ENCODE measurements at regions not wholly inside any gene's neighbourhood (a gene's known extent, or its start where the extent isn't known, plus 50 kb on each side); places are given as distances from the start of the nearest gene placed in this dataset.

DNA sequence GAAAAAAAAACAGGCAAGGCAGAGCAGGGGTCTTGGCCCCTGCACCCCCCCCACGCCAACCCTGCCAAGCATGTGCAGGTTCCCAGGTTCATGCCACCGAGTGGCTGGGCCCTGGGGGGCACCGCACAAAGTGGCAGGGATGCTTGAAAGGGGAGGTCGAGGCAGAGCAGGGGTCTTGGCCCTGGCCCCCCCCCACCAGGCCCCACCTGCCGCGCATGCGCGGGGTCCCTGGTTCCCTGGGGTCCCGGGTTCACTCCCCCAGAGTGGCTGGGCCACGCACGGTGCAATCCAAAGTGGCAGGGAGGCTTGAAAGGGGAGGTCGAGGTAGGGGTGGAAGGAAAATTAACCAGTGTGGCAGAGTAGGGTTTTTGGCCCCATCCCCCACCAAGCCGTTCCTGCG lies 312.2 kb downstream of the ALG10 start:
- TF ChIP-seq, protein P1, sequence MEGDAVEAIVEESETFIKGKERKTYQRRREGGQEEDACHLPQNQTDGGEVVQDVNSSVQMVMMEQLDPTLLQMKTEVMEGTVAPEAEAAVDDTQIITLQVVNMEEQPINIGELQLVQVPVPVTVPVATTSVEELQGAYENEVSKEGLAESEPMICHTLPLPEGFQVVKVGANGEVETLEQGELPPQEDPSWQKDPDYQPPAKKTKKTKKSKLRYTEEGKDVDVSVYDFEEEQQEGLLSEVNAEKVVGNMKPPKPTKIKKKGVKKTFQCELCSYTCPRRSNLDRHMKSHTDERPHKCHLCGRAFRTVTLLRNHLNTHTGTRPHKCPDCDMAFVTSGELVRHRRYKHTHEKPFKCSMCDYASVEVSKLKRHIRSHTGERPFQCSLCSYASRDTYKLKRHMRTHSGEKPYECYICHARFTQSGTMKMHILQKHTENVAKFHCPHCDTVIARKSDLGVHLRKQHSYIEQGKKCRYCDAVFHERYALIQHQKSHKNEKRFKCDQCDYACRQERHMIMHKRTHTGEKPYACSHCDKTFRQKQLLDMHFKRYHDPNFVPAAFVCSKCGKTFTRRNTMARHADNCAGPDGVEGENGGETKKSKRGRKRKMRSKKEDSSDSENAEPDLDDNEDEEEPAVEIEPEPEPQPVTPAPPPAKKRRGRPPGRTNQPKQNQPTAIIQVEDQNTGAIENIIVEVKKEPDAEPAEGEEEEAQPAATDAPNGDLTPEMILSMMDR (IDR thresholded peaks at IDR 0.05), result no peak
- TF ChIP-seq POLR2A (IDR thresholded peaks at IDR 0.05; ENCODE audit: low read depth) (no peak), POLR2AphosphoS5 (IDR thresholded peaks at IDR 0.05) (no peak), EP300 (IDR thresholded peaks at IDR 0.05) (no peak)
